ENCODE measurements at regions not wholly inside any gene's neighbourhood (a gene's known extent, or its start where the extent isn't known, plus 50 kb on each side); places are given as distances from the start of the nearest gene placed in this dataset.

DNA sequence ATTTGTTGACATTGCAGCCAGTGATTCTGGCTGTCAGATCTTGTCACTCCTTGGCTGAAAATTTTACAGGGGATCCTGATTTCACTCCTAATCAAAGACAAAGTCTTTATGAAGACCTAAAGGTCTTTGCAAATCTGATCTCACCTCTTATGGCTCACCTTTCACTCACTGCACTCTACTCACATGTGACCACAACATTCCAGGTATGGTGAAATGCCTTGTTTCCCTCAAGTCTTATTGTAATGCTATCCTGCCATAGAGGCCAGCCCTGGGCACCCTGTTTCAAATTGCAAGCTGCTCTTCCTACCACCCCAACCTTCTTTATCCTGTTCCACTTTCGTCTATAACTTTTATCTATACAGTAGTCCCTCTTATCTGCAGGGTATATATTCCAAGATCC is 200.1 kb downstream of the NDFIP2 start:
- TF ChIP-seq, protein P1, sequence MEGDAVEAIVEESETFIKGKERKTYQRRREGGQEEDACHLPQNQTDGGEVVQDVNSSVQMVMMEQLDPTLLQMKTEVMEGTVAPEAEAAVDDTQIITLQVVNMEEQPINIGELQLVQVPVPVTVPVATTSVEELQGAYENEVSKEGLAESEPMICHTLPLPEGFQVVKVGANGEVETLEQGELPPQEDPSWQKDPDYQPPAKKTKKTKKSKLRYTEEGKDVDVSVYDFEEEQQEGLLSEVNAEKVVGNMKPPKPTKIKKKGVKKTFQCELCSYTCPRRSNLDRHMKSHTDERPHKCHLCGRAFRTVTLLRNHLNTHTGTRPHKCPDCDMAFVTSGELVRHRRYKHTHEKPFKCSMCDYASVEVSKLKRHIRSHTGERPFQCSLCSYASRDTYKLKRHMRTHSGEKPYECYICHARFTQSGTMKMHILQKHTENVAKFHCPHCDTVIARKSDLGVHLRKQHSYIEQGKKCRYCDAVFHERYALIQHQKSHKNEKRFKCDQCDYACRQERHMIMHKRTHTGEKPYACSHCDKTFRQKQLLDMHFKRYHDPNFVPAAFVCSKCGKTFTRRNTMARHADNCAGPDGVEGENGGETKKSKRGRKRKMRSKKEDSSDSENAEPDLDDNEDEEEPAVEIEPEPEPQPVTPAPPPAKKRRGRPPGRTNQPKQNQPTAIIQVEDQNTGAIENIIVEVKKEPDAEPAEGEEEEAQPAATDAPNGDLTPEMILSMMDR (IDR thresholded peaks at IDR 0.05; ENCODE audit: unreplicated experiment): no peak
- peaks cover 6% of the 10 kb centered on the region for H3K36me3 Mint-ChIP-seq
- peaks cover 31% of the 10 kb centered on the region for H3K4me1 Mint-ChIP-seq
- H3K4me3 Mint-ChIP-seq: no peak overlapping the region
- H3K27ac Mint-ChIP-seq: no peak overlapping the region
- H3K27me3 Mint-ChIP-seq (ENCODE audit: low read depth): no peaks in the 10 kb centered on the region
- peaks cover 13% of the 10 kb centered on the region for H3K9me3 Mint-ChIP-seq
- no peak for DNase-seq (ENCODE audit: low spot score in 2 of 2, unreplicated experiment in 2 of 2)

DNA sequence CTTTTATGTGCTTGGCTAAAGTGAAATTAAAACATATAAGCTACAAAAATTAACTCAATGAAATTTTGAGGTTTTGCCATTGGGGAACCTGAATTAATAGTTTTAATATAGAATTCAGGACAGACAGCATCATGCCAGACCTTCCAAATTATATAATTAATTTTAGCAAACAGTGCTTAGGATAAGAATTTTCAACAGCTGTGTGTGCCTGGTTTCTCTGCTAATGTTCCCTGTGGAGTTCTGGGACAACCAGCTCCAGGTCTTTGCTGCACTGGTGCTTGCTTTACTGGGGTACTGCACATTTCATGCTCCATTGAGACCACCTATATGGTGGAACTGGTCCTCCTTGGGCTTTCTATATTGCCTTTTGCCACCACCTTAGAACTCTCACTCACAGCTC is 199.5 kb downstream of the NDFIP2 start:
- Mint-ChIP-seq H3K4me1 (peaks cover 32% of the 10 kb centered on the region), H3K36me3 (peaks cover 6% of the 10 kb centered on the region), H3K27me3 (ENCODE audit: low read depth) (no peaks in the 10 kb centered on the region), H3K9me3 (peaks cover 13% of the 10 kb centered on the region), H3K4me3 (no peak overlapping the region), H3K27ac (no peak overlapping the region)
- DNase-seq (ENCODE audit: low spot score in 2 of 2, unreplicated experiment in 2 of 2): no peak
- TF ChIP-seq, protein P1 (IDR thresholded peaks at IDR 0.05; ENCODE audit: unreplicated experiment): no peak

DNA sequence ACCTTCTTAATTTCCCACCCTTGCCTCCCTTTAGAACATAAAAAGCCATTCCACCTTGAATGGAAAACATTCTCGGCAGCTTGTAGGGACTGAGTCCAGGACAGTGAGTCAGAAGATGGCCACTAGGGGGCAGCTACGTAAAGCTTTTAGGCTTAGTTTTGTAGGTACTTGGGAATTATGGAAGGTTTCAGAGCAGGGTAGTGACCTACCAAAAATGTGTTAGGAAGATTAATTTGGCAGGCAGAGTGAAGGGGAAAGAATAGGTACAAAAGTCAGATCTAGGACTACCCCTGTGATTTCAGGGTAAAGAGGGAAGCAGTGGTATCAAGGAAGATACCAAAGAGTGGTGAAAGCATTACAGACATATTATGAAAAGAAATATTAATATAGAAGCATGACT is 198.4 kb downstream of the NDFIP2 start:
- H3K36me3 Mint-ChIP-seq: peaks cover 4% of the 10 kb centered on the region
- no peak overlapping the region for H3K27ac Mint-ChIP-seq
- DNase-seq (ENCODE audit: low spot score in 2 of 2, unreplicated experiment in 2 of 2): peak in 1 of 2 experiments; percentile 67
- no peaks in the 10 kb centered on the region for H3K27me3 Mint-ChIP-seq (ENCODE audit: low read depth)
- peaks cover 40% of the 10 kb centered on the region for H3K4me1 Mint-ChIP-seq
- peaks cover 8% of the 10 kb centered on the region for H3K9me3 Mint-ChIP-seq
- H3K4me3 Mint-ChIP-seq: no peak overlapping the region
- TF ChIP-seq, protein P1 (IDR thresholded peaks at IDR 0.05; ENCODE audit: unreplicated experiment): peak; percentile 89

DNA sequence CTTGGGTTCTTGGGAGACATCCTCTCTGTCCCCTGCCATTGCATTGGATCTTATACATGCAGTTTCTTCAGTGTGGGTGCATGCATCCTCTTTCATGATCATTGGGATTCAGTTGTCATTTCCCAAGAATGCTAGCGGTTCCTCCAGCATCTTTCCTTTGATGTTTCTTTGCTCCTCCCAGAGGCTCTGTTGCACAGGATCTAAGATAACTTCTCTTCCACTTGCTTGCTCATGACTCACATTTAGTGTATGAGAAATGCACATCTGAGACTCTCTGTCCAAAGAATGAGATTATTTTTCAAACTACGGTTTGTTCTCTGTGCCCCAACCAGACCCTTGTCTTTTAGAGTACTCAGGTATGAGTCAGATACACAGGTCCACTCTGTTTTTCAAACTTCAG is 197.1 kb downstream of the NDFIP2 start:
- no peaks in the 10 kb centered on the region for H3K27me3 Mint-ChIP-seq (ENCODE audit: low read depth)
- H3K36me3 Mint-ChIP-seq: peaks cover 4% of the 10 kb centered on the region
- TF ChIP-seq, protein P1 (IDR thresholded peaks at IDR 0.05; ENCODE audit: unreplicated experiment): no peak
- no peak for DNase-seq (ENCODE audit: low spot score in 2 of 2, unreplicated experiment in 2 of 2)
- H3K4me1 Mint-ChIP-seq: peaks cover 52% of the 10 kb centered on the region
- H3K9me3 Mint-ChIP-seq: peaks cover 8% of the 10 kb centered on the region
- H3K27ac Mint-ChIP-seq: no peak overlapping the region
- no peak overlapping the region for H3K4me3 Mint-ChIP-seq

DNA sequence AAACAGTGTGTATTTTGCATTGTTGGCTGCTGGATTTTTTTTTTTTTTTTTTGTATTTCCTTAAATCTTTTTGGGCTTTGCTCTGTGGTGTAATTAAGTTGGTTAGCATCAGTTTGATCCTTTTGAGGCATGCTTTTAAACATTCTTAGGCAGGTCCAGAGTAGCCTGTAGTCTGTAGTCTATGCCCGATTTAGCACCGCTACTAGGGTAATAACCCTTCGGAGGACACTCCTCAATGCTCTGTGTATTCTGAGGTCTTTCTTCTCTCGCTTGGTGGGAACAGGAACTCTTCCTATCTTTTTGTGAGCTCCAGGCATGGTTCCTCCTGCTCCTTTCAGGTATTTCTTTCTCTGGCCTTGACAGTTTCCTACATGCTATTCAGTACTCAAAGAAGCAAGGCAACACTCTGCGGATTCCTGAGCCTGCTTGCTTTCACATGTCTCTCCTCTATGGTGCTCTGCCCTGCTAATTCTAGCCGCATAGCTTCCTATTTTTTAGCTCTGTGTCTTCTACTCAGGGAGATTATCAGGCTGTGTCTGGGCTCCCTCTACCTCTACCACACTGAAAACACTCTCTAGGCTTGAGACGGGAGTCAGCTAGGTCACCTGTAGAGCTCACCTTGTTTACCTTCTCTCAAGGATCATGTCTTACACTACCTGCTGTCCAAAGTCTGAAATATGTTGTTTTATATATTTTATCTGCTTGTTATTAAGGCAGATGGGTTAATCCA is 195.1 kb downstream of the NDFIP2 start:
- Mint-ChIP-seq H3K4me1 (peaks cover 62% of the 10 kb centered on the region), H3K36me3 (no peaks in the 10 kb centered on the region), H3K27ac (no peak overlapping the region), H3K27me3 (ENCODE audit: low read depth) (no peaks in the 10 kb centered on the region), H3K9me3 (no peaks in the 10 kb centered on the region), H3K4me3 (no peak overlapping the region)
- TF ChIP-seq, protein P1 (IDR thresholded peaks at IDR 0.05; ENCODE audit: unreplicated experiment): no peak
- DNase-seq (ENCODE audit: low spot score in 2 of 2, unreplicated experiment in 2 of 2): no peak
